Liver (tissue), 8 donors: ENCODE measurements at regions not wholly inside any gene's neighbourhood (a gene's known extent, or its start where the extent isn't known, plus 50 kb on each side); places are given as distances from the start of the nearest gene placed in this dataset.

Source experiments
- DNase-seq: peaks from one replicate; pipeline ENCODE4 v3.0.0-alpha.2; 2017; ENCODE audit warnings: low spot score
- H3K27ac ChIP-seq, 2 donors: one replicate each; pipeline ENCODE4 v1.7.0; 2013; ENCODE audit warnings: inconsistent platforms in 2 of 2, low read length in 2 of 2, control low read depth in 1 of 2, low read depth in 1 of 2, mild to moderate bottlenecking in 1 of 2
- H3K27me3 ChIP-seq, 4 donors: one replicate each; pipeline versions ENCODE4 v1.6.1 to v1.7.0; 2013; ENCODE audit warnings: low read length in 3 of 4, inconsistent platforms in 1 of 4, mild to moderate bottlenecking in 1 of 4, moderate library complexity in 1 of 4; ENCODE audit not compliant: control insufficient read depth in 4 of 4, insufficient read depth in 4 of 4
- H3K36me3 ChIP-seq, 4 donors: one replicate each; pipeline versions ENCODE4 v1.6.1 to v1.7.0; 2013; ENCODE audit warnings: low read length in 3 of 4, mild to moderate bottlenecking in 3 of 4, low read depth in 1 of 4, moderate library complexity in 1 of 4; ENCODE audit not compliant: control insufficient read depth in 4 of 4, insufficient read depth in 3 of 4
- H3K4me1 ChIP-seq, 4 donors: one replicate each; pipeline versions ENCODE4 v1.6.1 to v1.7.0; 2013; ENCODE audit warnings: low read length in 3 of 4, mild to moderate bottlenecking in 3 of 4, moderate library complexity in 1 of 4; ENCODE audit not compliant: control insufficient read depth in 4 of 4, insufficient read depth in 4 of 4
- H3K4me3 ChIP-seq, 3 donors: one replicate each; pipeline versions ENCODE4 v1.6.1 to v1.7.0; 2013; ENCODE audit warnings: low read length in 3 of 3, control low read depth in 1 of 3, low read depth in 1 of 3, mild to moderate bottlenecking in 1 of 3
- H3K9ac ChIP-seq, 2 donors: one replicate each; pipeline ENCODE4 v1.7.0; 2013; ENCODE audit warnings: low read length in 2 of 2, mild to moderate bottlenecking in 2 of 2, moderate library complexity in 2 of 2, control low read depth in 1 of 2, low read depth in 1 of 2
- H3K9me3 ChIP-seq, 4 donors: one replicate each; pipeline versions ENCODE4 v1.6.1 to v1.7.0; 2013; ENCODE audit warnings: low read length in 3 of 4; ENCODE audit not compliant: control insufficient read depth in 4 of 4
- EGR1 ChIP-seq, 2 donors: IDR thresholded peaks; 2 replicates each; pipeline ENCODE4 v1.6.1; 2016 to 2018; ENCODE audit warnings: antibody characterized with exemption in 2 of 2, low read depth in 2 of 2
- FOXA1 ChIP-seq: IDR thresholded peaks from 2 replicates; pipeline ENCODE4 v1.6.1; 2016; ENCODE audit warnings: antibody characterized with exemption
- FOXA2 ChIP-seq: IDR thresholded peaks from 2 replicates; pipeline ENCODE4 v1.6.1; 2016; ENCODE audit warnings: antibody characterized with exemption
- GABPA ChIP-seq, 2 donors: IDR thresholded peaks in 1 of 2; conservative IDR thresholded peaks in 1 of 2; 2 replicates each; pipeline ENCODE4 v1.6.1; 2016; ENCODE audit warnings: antibody characterized with exemption in 2 of 2, mild to moderate bottlenecking in 1 of 2, moderate library complexity in 1 of 2
- HNF4A ChIP-seq, 2 donors: conservative IDR thresholded peaks; 2 replicates each; pipeline ENCODE4 v1.6.1; 2016; ENCODE audit warnings: antibody characterized with exemption in 2 of 2, mild to moderate bottlenecking in 2 of 2
- HNF4G ChIP-seq: IDR thresholded peaks from 2 replicates; pipeline ENCODE4 v1.6.1; 2016; ENCODE audit warnings: antibody characterized with exemption
- JUND ChIP-seq, 2 donors: IDR thresholded peaks; 2 replicates each; pipeline ENCODE4 v1.6.1; 2016; ENCODE audit warnings: antibody characterized with exemption in 2 of 2
- NR2F2 ChIP-seq: IDR thresholded peaks from 2 replicates; pipeline ENCODE4 v1.6.1; 2016; ENCODE audit warnings: antibody characterized with exemption
- RAD21 ChIP-seq, 2 donors: IDR thresholded peaks; 2 replicates each; pipeline ENCODE4 v1.6.1; 2016; ENCODE audit warnings: antibody characterized with exemption in 2 of 2, mild to moderate bottlenecking in 2 of 2
- RXRA ChIP-seq, 2 donors: IDR thresholded peaks; 2 replicates each; pipeline ENCODE4 v1.6.1; 2017 to 2018; ENCODE audit warnings: antibody characterized with exemption in 2 of 2, mild to moderate bottlenecking in 1 of 2
- SP1 ChIP-seq: IDR thresholded peaks from 2 replicates; pipeline ENCODE4 v1.6.1; 2018; ENCODE audit warnings: antibody characterized with exemption, mild to moderate bottlenecking
- TAF1 ChIP-seq: conservative IDR thresholded peaks from 2 replicates; pipeline ENCODE4 v1.6.1; 2016; ENCODE audit warnings: antibody characterized with exemption, mild to moderate bottlenecking
- YY1 ChIP-seq: IDR thresholded peaks from 2 replicates; pipeline ENCODE4 v1.6.1; 2016; ENCODE audit warnings: antibody characterized with exemption, mild to moderate bottlenecking
- WGBS: extraction: QIAGEN DNeasy Blood & Tissue Kit; methylation state at CpG from one replicate; pipeline ENCODE4 v1.1.7; 2013; 5-methylcytosine and 5-hydroxymethylcytosine counted together
- TF ChIP-seq, protein P1 (sequence below): IDR thresholded peaks from 2 replicates; pipeline ENCODE4 v1.6.1; 2016; ENCODE audit warnings: antibody characterized with exemption, mild to moderate bottlenecking
- TF ChIP-seq, protein P2 (sequence below): IDR thresholded peaks from 2 replicates; pipeline ENCODE4 v1.6.1; 2016; ENCODE audit warnings: antibody characterized with exemption
- TF ChIP-seq, protein P3 (sequence below): fragments of 150-350 bp; IDR thresholded peaks from 2 replicates; pipeline ENCODE4 v1.5.1; 2017; ENCODE audit warnings: improper control_type of control experiment, low read depth, low read length; ENCODE audit not compliant: missing input control
- TF ChIP-seq, protein P4 (sequence below): IDR thresholded peaks from 2 replicates; pipeline ENCODE4 v1.6.1; 2016; ENCODE audit warnings: antibody characterized with exemption
- TF ChIP-seq, protein P5 (sequence below): IDR thresholded peaks from 2 replicates; pipeline ENCODE4 v1.6.1; 2016; ENCODE audit warnings: antibody characterized with exemption
- donor health status: healthy.
- donor health status: healthy.
- donor health status: healthy.
- donor health status: healthy.
- donor health status: healthy.

DNA sequence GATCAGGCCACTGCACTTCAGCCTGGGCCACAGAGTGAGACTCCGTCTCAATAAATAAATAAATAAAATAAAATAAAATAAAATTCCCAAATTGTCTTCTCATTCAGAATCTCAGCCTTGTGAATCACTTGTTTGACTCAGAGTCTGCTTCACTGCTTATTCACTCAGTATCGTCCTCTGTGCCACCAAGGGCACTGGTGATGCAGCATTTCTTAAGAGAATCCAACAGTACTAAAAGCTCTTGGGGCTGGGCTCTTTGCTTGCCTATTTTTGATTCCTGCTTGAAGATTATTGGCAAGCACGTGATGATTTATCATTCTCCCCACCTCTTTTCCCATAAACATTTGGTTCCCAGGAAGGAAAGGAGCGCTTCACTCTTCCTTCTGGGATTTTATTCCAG is 54.8 kb upstream of the HMGB1 start:
- no peaks in the 10 kb centered on the region for H3K9me3 ChIP-seq
- no peaks in the 10 kb centered on the region for H3K36me3 ChIP-seq
- no peak overlapping the region for H3K4me3 ChIP-seq
- no peak for DNase-seq
- 80% methylated on average over 4 of the region's 4 CpGs for WGBS
- H3K9ac ChIP-seq = no peak overlapping the region
- H3K27ac ChIP-seq = no peak overlapping the region
- TF ChIP-seq HNF4A (conservative IDR thresholded peaks at IDR 0.05) = no peak
- no peak for TF ChIP-seq RXRA (IDR thresholded peaks at IDR 0.05)
- no peak for TF ChIP-seq GABPA (IDR thresholded peaks at IDR 0.05 in 1 of 2, conservative IDR thresholded peaks at IDR 0.05 in 1 of 2)
- TF ChIP-seq, protein P1, sequence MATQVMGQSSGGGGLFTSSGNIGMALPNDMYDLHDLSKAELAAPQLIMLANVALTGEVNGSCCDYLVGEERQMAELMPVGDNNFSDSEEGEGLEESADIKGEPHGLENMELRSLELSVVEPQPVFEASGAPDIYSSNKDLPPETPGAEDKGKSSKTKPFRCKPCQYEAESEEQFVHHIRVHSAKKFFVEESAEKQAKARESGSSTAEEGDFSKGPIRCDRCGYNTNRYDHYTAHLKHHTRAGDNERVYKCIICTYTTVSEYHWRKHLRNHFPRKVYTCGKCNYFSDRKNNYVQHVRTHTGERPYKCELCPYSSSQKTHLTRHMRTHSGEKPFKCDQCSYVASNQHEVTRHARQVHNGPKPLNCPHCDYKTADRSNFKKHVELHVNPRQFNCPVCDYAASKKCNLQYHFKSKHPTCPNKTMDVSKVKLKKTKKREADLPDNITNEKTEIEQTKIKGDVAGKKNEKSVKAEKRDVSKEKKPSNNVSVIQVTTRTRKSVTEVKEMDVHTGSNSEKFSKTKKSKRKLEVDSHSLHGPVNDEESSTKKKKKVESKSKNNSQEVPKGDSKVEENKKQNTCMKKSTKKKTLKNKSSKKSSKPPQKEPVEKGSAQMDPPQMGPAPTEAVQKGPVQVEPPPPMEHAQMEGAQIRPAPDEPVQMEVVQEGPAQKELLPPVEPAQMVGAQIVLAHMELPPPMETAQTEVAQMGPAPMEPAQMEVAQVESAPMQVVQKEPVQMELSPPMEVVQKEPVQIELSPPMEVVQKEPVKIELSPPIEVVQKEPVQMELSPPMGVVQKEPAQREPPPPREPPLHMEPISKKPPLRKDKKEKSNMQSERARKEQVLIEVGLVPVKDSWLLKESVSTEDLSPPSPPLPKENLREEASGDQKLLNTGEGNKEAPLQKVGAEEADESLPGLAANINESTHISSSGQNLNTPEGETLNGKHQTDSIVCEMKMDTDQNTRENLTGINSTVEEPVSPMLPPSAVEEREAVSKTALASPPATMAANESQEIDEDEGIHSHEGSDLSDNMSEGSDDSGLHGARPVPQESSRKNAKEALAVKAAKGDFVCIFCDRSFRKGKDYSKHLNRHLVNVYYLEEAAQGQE = no peak
- TF ChIP-seq, protein P2, sequence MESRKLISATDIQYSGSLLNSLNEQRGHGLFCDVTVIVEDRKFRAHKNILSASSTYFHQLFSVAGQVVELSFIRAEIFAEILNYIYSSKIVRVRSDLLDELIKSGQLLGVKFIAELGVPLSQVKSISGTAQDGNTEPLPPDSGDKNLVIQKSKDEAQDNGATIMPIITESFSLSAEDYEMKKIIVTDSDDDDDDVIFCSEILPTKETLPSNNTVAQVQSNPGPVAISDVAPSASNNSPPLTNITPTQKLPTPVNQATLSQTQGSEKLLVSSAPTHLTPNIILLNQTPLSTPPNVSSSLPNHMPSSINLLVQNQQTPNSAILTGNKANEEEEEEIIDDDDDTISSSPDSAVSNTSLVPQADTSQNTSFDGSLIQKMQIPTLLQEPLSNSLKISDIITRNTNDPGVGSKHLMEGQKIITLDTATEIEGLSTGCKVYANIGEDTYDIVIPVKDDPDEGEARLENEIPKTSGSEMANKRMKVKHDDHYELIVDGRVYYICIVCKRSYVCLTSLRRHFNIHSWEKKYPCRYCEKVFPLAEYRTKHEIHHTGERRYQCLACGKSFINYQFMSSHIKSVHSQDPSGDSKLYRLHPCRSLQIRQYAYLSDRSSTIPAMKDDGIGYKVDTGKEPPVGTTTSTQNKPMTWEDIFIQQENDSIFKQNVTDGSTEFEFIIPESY = no peak
- no peaks in the 10 kb centered on the region for H3K27me3 ChIP-seq
- H3K4me1 ChIP-seq = no peaks in the 10 kb centered on the region

DNA sequence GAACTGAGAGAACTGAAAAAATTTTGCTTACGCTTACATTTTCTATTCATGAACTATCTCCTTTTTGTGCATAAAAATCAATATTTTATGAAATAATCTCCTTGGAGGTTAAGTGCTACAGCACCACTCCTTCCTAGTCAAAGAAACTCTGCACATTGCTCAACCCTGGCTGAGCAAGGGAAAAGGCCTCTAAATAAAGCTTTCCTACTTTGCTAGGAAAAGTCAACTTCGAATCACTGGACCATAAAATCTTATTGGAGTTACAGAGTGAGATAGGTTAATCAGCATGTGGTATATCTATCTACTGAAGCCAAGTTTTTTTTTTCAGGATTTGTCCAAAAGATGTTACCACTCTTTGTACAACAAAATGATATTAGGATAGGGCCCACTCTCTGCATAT is 57.5 kb upstream of the HMGB1 start:
- no peaks in the 10 kb centered on the region for H3K36me3 ChIP-seq
- no peaks in the 10 kb centered on the region for H3K4me1 ChIP-seq
- no peak for TF ChIP-seq RXRA (IDR thresholded peaks at IDR 0.05)
- TF ChIP-seq, protein P3, sequence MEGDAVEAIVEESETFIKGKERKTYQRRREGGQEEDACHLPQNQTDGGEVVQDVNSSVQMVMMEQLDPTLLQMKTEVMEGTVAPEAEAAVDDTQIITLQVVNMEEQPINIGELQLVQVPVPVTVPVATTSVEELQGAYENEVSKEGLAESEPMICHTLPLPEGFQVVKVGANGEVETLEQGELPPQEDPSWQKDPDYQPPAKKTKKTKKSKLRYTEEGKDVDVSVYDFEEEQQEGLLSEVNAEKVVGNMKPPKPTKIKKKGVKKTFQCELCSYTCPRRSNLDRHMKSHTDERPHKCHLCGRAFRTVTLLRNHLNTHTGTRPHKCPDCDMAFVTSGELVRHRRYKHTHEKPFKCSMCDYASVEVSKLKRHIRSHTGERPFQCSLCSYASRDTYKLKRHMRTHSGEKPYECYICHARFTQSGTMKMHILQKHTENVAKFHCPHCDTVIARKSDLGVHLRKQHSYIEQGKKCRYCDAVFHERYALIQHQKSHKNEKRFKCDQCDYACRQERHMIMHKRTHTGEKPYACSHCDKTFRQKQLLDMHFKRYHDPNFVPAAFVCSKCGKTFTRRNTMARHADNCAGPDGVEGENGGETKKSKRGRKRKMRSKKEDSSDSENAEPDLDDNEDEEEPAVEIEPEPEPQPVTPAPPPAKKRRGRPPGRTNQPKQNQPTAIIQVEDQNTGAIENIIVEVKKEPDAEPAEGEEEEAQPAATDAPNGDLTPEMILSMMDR = no peak
- TF ChIP-seq, protein P4, sequence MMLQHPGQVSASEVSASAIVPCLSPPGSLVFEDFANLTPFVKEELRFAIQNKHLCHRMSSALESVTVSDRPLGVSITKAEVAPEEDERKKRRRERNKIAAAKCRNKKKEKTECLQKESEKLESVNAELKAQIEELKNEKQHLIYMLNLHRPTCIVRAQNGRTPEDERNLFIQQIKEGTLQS = no peak
- TF ChIP-seq JUND (IDR thresholded peaks at IDR 0.05) = no peak
- TF ChIP-seq YY1 = no peak
- no peak for TF ChIP-seq FOXA2
- TF ChIP-seq EGR1 (IDR thresholded peaks at IDR 0.05; ENCODE audit: low read depth in 2 of 2) = no peak
- TF ChIP-seq SP1 = no peak
- no peak for TF ChIP-seq GABPA (IDR thresholded peaks at IDR 0.05 in 1 of 2, conservative IDR thresholded peaks at IDR 0.05 in 1 of 2)
- TF ChIP-seq, protein P5, sequence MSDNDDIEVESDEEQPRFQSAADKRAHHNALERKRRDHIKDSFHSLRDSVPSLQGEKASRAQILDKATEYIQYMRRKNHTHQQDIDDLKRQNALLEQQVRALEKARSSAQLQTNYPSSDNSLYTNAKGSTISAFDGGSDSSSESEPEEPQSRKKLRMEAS = no peak
- no peak for TF ChIP-seq NR2F2
- no peak for TF ChIP-seq HNF4G
- no peak for TF ChIP-seq HNF4A (conservative IDR thresholded peaks at IDR 0.05)
- TF ChIP-seq FOXA1 = no peak
- TF ChIP-seq, protein P2 = no peak
- TF ChIP-seq RAD21 (IDR thresholded peaks at IDR 0.05) = no peak
- no peak for TF ChIP-seq TAF1
- TF ChIP-seq, protein P1 = no peak
- no peaks in the 10 kb centered on the region for H3K27me3 ChIP-seq
- 70% methylated on average over 2 of the region's 2 CpGs for WGBS
- H3K9me3 ChIP-seq = no peaks in the 10 kb centered on the region
- no peak overlapping the region for H3K9ac ChIP-seq
- no peak overlapping the region for H3K4me3 ChIP-seq
- H3K27ac ChIP-seq = no peak overlapping the region
- DNase-seq = no peak
